Gastrocnemius medialis (tissue), 4 donors: ENCODE measurements at regions not wholly inside any gene's neighbourhood (a gene's known extent, or its start where the extent isn't known, plus 50 kb on each side); places are given as distances from the start of the nearest gene placed in this dataset.
"Not testable (repeated sequence)": the region's sequence is repeated elsewhere in the genome, so short reads cannot be mapped to it uniquely, and the experiment has no call there.

ENCODE experiments used
- ATAC-seq, 2 donors: fragments of 150-250 bp; one replicate each; pipeline ENCODE4 v1.9.1; 2016
- DNase-seq, 2 donors: peaks; one replicate each; pipeline ENCODE4 v3.0.0-alpha.2; 2019
- H3K27ac ChIP-seq, 4 donors: fragments of 200-600 bp; sonication (generic); 1 replicate in 1 of 4; 2 replicates in 3 of 4; pipeline ENCODE4 v1.5.1; 2016 to 2018; ENCODE audit warnings: mild to moderate bottlenecking in 2 of 4, moderate library complexity in 1 of 4
- H3K27me3 ChIP-seq, 3 donors: fragments of 200-600 bp; sonication (generic) in 2 of 3; 1 replicate in 1 of 3; 2 replicates in 2 of 3; pipeline versions ENCODE4 v1.5.1 to v1.6.0; 2016 to 2019; ENCODE audit warnings: mild to moderate bottlenecking in 1 of 3, moderate library complexity in 1 of 3
- H3K36me3 ChIP-seq, 2 donors: fragments of 200-600 bp; sonication (generic) in 1 of 2; one replicate each; pipeline ENCODE4 v1.5.1; 2017 to 2018
- H3K4me1 ChIP-seq, 2 donors: fragments of 200-600 bp; sonication (generic) in 1 of 2; one replicate each; pipeline ENCODE4 v1.5.1; 2016 to 2017; ENCODE audit warnings: mild to moderate bottlenecking in 2 of 2
- H3K4me3 ChIP-seq, 4 donors: fragments of 200-600 bp; sonication (generic) in 3 of 4; 1 replicate in 1 of 4; 2 replicates in 3 of 4; pipeline ENCODE4 v1.5.1; 2016 to 2019; ENCODE audit warnings: mild to moderate bottlenecking in 2 of 4
- H3K9me3 ChIP-seq, 3 donors: fragments of 200-600 bp; sonication (generic) in 2 of 3; 1 replicate in 1 of 3; 2 replicates in 2 of 3; pipeline ENCODE4 v1.5.1; 2016 to 2019
- CTCF ChIP-seq, 5 experiments: fragments of 450-650 bp in 3 of 5; fragments of 200-600 bp in 2 of 5; sonication (generic) in 2 of 5; IDR thresholded peaks in 4 of 5; conservative IDR thresholded peaks in 1 of 5; 1 replicate in 4 of 5; 2 replicates in 1 of 5; pipeline ENCODE4 v1.5.1; 2016 to 2019; ENCODE audit warnings: antibody characterized with exemption in 5 of 5, mild to moderate bottlenecking in 3 of 5, moderate library complexity in 3 of 5
- POLR2A ChIP-seq, 2 donors: fragments of 450-650 bp; IDR thresholded peaks; one replicate each; pipeline ENCODE4 v1.6.1; 2017; ENCODE audit warnings: antibody characterized with exemption in 2 of 2, mild to moderate bottlenecking in 2 of 2, moderate library complexity in 2 of 2
- in situ Hi-C, 4 donors: fragments of 200-750 bp; cut with MboI; loops; one replicate each; pipeline versions ENCODE4 v1.15.0 to v1.8.0; 2017; ENCODE audit warnings: low sequenced_read_pairs in 4 of 4
- intact Hi-C: fragments of 100-400 bp; cut with DNase I; formaldehyde crosslinking; loops from one replicate; pipeline ENCODE4 v1.15.1; 2023; ENCODE audit warnings: low total_unique reads

GRCh38 chr3:182424006-182424405 is 369.3 kb upstream of the ATP11B start:
- no peak for DNase-seq
- in situ Hi-C loops (no loop called here), intact Hi-C loops (no loop called here)
- no peak for ATAC-seq
- no peak for TF ChIP-seq POLR2A (IDR thresholded peaks at IDR 0.05)
- no peak for TF ChIP-seq CTCF (IDR thresholded peaks at IDR 0.05 in 4 of 5, conservative IDR thresholded peaks at IDR 0.05 in 1 of 5)
- H3K4me3 ChIP-seq: no peak overlapping the region
- H3K36me3 ChIP-seq: no peaks in the 10 kb centered on the region
- H3K9me3 ChIP-seq: no peaks in the 10 kb centered on the region
- H3K27ac ChIP-seq: no peak overlapping the region
- H3K4me1 ChIP-seq: no peaks in the 10 kb centered on the region
- H3K27me3 ChIP-seq: no peaks in the 10 kb centered on the region

DNA sequence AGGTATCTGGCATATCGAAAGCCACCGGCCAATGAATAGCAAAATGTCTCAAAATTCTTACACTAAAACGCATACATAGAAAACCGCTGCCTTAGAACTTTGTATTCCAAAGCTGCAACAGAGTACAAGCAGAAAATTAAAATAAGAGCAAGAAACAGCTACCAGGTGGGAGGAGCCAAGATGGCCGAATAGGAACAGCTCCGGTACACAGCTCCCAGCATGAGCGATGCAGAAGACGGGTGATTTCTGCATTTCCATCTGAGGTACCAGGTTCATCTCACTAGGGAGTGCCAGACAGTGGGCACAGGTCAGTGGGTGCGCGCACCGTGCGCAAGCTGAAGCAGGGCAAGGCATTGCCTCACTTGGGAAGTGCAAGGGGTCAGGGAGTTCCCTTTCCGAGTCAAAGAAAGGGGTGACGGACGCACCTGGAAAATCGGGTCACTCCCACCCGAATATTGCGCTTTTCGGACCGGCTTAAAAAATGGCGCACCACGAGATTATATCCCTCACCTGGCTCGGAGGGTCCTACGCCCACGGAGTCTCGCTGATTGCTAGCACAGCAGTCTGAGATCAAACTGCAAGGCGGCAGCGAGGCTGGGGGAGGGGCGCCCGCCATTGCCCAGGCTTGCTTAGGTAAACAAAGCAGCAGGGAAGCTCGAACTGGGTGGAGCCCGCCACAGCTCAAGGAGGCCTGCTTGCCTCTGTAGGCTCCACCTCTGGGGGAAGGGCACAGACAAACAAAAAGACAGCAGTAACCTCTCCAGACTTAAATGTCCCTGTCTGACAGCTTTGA is 367.2 kb upstream of the ATP11B start:
- in situ Hi-C loops: not testable (repeated sequence)

DNA sequence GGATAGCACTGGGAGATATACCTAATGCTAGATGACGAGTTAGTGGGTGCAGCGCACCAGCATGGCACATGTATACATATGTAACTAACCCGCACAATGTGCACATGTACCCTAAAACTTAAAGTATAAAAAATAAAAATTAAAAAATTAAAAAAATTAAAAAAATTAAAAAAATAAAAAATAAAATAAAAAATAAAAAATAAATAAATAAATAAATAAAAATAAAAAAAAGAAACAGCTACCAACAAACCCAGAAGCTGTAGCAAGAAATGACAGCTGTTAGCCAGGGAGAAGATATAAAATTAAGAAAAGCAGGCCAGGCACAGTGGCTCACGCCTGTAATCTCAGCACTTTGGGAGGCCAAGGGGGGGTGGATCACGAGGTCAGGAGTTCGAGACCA is 361.3 kb upstream of the ATP11B start:
- ATAC-seq, H3K27ac ChIP-seq, H3K4me1 ChIP-seq, intact Hi-C loops, H3K9me3 ChIP-seq, H3K27me3 ChIP-seq, H3K36me3 ChIP-seq, in situ Hi-C loops, H3K4me3 ChIP-seq, DNase-seq: not testable (repeated sequence)

More for the DNA sequence above, 367.2 kb upstream of the ATP11B start:
- H3K4me1 ChIP-seq, DNase-seq, ATAC-seq, H3K27ac ChIP-seq, intact Hi-C loops, H3K4me3 ChIP-seq, H3K27me3 ChIP-seq, H3K36me3 ChIP-seq, H3K9me3 ChIP-seq: not testable (repeated sequence)

DNA sequence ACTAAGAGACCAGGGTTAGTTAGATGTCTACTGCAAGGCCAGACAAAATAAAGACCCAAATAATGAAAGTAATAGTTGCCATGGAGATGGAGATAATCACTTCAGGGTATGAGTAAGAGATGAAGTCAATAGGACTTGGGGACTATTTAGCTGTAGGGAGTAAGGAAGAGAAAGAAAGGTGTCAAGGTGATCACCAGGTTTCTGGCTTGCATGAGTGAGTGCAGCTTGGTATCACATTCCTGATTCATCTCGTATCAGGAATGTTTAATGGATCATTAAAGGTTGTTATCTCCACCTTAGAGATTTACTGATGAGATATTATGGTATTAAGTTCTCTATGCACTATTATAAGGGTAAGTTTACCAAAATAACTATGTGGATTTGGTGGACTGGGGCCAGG is 357.4 kb upstream of the ATP11B start:
- no peak overlapping the region for H3K27ac ChIP-seq
- no peak for DNase-seq
- no peaks in the 10 kb centered on the region for H3K36me3 ChIP-seq
- H3K9me3 ChIP-seq: no peaks in the 10 kb centered on the region
- H3K4me1 ChIP-seq: no peaks in the 10 kb centered on the region
- H3K27me3 ChIP-seq: no peaks in the 10 kb centered on the region
- no peak for ATAC-seq
- TF ChIP-seq POLR2A (IDR thresholded peaks at IDR 0.05) (no peak), CTCF (IDR thresholded peaks at IDR 0.05 in 4 of 5, conservative IDR thresholded peaks at IDR 0.05 in 1 of 5) (no peak)
- intact Hi-C loops: no loop called here
- in situ Hi-C loops: no loop called here
- H3K4me3 ChIP-seq: no peak overlapping the region

DNA sequence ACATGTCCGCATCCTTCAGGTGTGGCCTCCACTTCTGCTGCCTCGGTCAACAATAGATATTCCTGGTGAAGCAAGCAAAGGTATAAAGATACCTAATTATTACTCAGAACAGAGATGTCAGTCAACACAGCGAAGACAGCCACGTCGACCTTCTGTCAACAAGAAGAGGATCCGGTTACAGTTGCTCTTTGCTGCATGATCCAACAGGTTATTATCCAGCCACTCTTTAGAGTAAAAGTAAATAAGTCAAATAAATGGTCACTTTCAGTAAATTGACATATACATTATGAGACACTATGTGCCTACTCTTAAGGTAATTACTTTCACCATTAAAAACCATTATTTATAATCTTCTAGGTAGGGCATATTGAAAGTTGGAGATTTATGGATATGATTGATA is 356.8 kb upstream of the ATP11B start:
- no peak for ATAC-seq
- in situ Hi-C loops: no loop called here

More for the DNA sequence above, 356.8 kb upstream of the ATP11B start:
- H3K27ac ChIP-seq: no peak overlapping the region
- H3K9me3 ChIP-seq: no peaks in the 10 kb centered on the region
- intact Hi-C loops: no loop called here
- no peak for TF ChIP-seq POLR2A (IDR thresholded peaks at IDR 0.05)
- TF ChIP-seq CTCF (IDR thresholded peaks at IDR 0.05 in 4 of 5, conservative IDR thresholded peaks at IDR 0.05 in 1 of 5): no peak
- H3K36me3 ChIP-seq: no peaks in the 10 kb centered on the region
- no peak overlapping the region for H3K4me3 ChIP-seq
- H3K4me1 ChIP-seq: no peaks in the 10 kb centered on the region
- no peaks in the 10 kb centered on the region for H3K27me3 ChIP-seq
- DNase-seq: no peak
